HepG2 (cell line): ENCODE measurements at regions not wholly inside any gene's neighbourhood (a gene's known extent, or its start where the extent isn't known, plus 50 kb on each side); places are given as distances from the start of the nearest gene placed in this dataset.

Source experiments
- ATAC-seq: fragments of 200-7000 bp; cut with Tn5 transposase; 3 replicates; pipeline ENCODE4 v1.9.1; 2020; ENCODE audit warnings: mild to moderate bottlenecking, moderate library complexity
- BruUV-seq: library from RNA; stranded (reverse); fragments of 400-500 nt; replicated peaks from 2 replicates; lab custom pipeline; 2021; lab: Mats Ljungman, UMichigan
- CTCF ChIA-PET: fragments of 300-600 bp; formaldehyde crosslinking; extraction: SDS; loops from one replicate; lab custom pipeline; 2021; ENCODE audit warnings: low total read pairs, inconsistent platforms, low intra/inter-chr PET ratio; lab: Yijun Ruan, JAX
- POLR2A ChIA-PET: fragments of 350-600 bp; sonication (Branson Sonifier 250); formaldehyde crosslinking; loops from one replicate; lab custom pipeline; 2020; ENCODE audit warnings: antibody characterized with exemption, inconsistent platforms; lab: Yijun Ruan, JAX
- DNase-seq: peaks from one replicate; pipeline ENCODE4 v3.0.0-alpha.2; 2015; ENCODE audit warnings: low spot score
- FAIRE-seq: peaks from 3 replicates; lab custom pipeline; 2011; peaks lifted over from hg19 to GRCh38; lab: Jason Lieb, UNC
- H2AFZ ChIP-seq: one replicate; pipeline ENCODE4 v1.6.1; 2011; ENCODE audit warnings: low read length, inconsistent platforms
- H3K27ac ChIP-seq: fragments of 300-600 bp; 3 replicates; pipeline ENCODE4 v1.8.0; 2011; ENCODE audit warnings: mixed run types, mild to moderate bottlenecking, mixed read lengths, low read length, inconsistent platforms; ENCODE audit not compliant: insufficient read depth; ENCODE audit errors: extremely low read length
- H3K27me3 ChIP-seq, 2 experiments: fragments of 200-600 bp in 1 of 2; 2 replicates in 1 of 2; 3 replicates in 1 of 2; pipeline versions ENCODE4 v1.6.0 to v1.8.0; 2011; ENCODE audit warnings: low read length in 2 of 2, mild to moderate bottlenecking in 2 of 2, moderate library complexity in 2 of 2, inconsistent platforms in 1 of 2; ENCODE audit not compliant: insufficient read depth in 2 of 2, control insufficient read depth in 1 of 2
- H3K36me3 ChIP-seq, 2 experiments: fragments of 200-600 bp in 1 of 2; replicated peaks in 1 of 2; 2 replicates in 1 of 2; 3 replicates in 1 of 2; pipeline versions ENCODE4 v1.5.1 to v1.8.0; 2011; ENCODE audit warnings: low read length in 2 of 2, inconsistent platforms in 1 of 2; ENCODE audit not compliant: insufficient read depth in 2 of 2, control insufficient read depth in 1 of 2
- H3K4me1 ChIP-seq: 2 replicates; pipeline ENCODE4 v1.5.1; 2012; ENCODE audit warnings: low read length, inconsistent platforms; ENCODE audit not compliant: insufficient read depth
- H3K4me2 ChIP-seq: 2 replicates; pipeline ENCODE4 v1.6.0; 2011; ENCODE audit warnings: low read depth, low read length, inconsistent platforms
- H3K4me3 ChIP-seq, 3 experiments: fragments of 200-600 bp in 1 of 3; sonication (generic), shearing (Covaris generic) in 1 of 3; replicated peaks in 1 of 3; 2 replicates each; pipeline ENCODE4 v1.5.1; 2011 to 2016; ENCODE audit warnings: low read length in 3 of 3, inconsistent platforms in 2 of 3, low read depth in 2 of 3, mild to moderate bottlenecking in 2 of 3, control low read depth in 1 of 3, mixed read lengths in 1 of 3; ENCODE audit not compliant: insufficient read depth in 1 of 3
- H3K79me2 ChIP-seq: one replicate; pipeline ENCODE4 v1.6.1; 2011; ENCODE audit warnings: low read length, inconsistent platforms; ENCODE audit not compliant: insufficient read depth
- H3K9ac ChIP-seq: 2 replicates; pipeline ENCODE4 v1.6.0; 2011; ENCODE audit warnings: mild to moderate bottlenecking, low read depth, low read length, inconsistent platforms; ENCODE audit not compliant: insufficient read depth
- H3K9me3 ChIP-seq: 2 replicates; pipeline ENCODE4 v1.5.1; 2012; ENCODE audit warnings: mild to moderate bottlenecking, low read length
- H4K20me1 ChIP-seq: 2 replicates; pipeline ENCODE4 v1.6.0; 2011; ENCODE audit warnings: inconsistent platforms, mild to moderate bottlenecking, low read length, moderate library complexity; ENCODE audit not compliant: insufficient read depth
- DR1 ChIP-seq: sonication (generic); formaldehyde crosslinking; IDR thresholded peaks from 2 replicates; pipeline ENCODE4 v1.8.0; 2021; ENCODE audit warnings: mild to moderate bottlenecking, missing genetic modification reagents, inconsistent platforms
- ESRRA ChIP-seq: sonication (generic); formaldehyde crosslinking; IDR thresholded peaks from 2 replicates; pipeline ENCODE4 v1.5.1; 2020; ENCODE audit warnings: mild to moderate bottlenecking, low read depth, missing genetic modification reagents
- GABPA ChIP-seq, 2 experiments: IDR thresholded peaks; 2 replicates each; pipeline ENCODE4 v1.6.1; 2011 to 2016; ENCODE audit warnings: low read depth in 2 of 2, low read length in 1 of 2, missing biosample characterization in 1 of 2, missing genetic modification characterization in 1 of 2
- GATAD2A ChIP-seq: IDR thresholded peaks from 2 replicates; pipeline ENCODE4 v1.6.1; 2016
- KLF13 ChIP-seq: sonication (generic); formaldehyde crosslinking; IDR thresholded peaks from 2 replicates; pipeline ENCODE4 v1.4.0; 2020; ENCODE audit warnings: mild to moderate bottlenecking, missing genetic modification reagents
- MTF2 ChIP-seq: sonication (generic); formaldehyde crosslinking; IDR thresholded peaks from 2 replicates; pipeline ENCODE4 v1.5.0; 2020; ENCODE audit warnings: missing genetic modification reagents, borderline replicate concordance
- SATB2 ChIP-seq: sonication (generic); formaldehyde crosslinking; IDR thresholded peaks from 2 replicates; pipeline ENCODE4 v1.5.0; 2020; ENCODE audit warnings: missing genetic modification reagents
- ZKSCAN5 ChIP-seq: sonication (generic); formaldehyde crosslinking; IDR thresholded peaks from 2 replicates; pipeline ENCODE4 v1.5.1; 2020; ENCODE audit warnings: mild to moderate bottlenecking, missing genetic modification reagents
- ZNF160 ChIP-seq: sonication (generic); formaldehyde crosslinking; IDR thresholded peaks from 2 replicates; pipeline ENCODE4 v1.8.0; 2022; ENCODE audit warnings: mild to moderate bottlenecking, inconsistent platforms, missing genetic modification reagents
- ZNF329 ChIP-seq: sonication (generic); formaldehyde crosslinking; IDR thresholded peaks from 2 replicates; pipeline ENCODE4 v1.9.0; 2021; ENCODE audit warnings: low read depth, mild to moderate bottlenecking, missing genetic modification reagents
- ZNF354B ChIP-seq: sonication (generic); formaldehyde crosslinking; IDR thresholded peaks from 2 replicates; pipeline ENCODE4 v1.8.0; 2022; ENCODE audit warnings: mild to moderate bottlenecking, missing genetic modification reagents
- WGBS: methylation state at CpG from one replicate; pipeline ENCODE4 v1.1.6; 2017; ENCODE audit warnings: low lambda C conversion rate; 5-methylcytosine and 5-hydroxymethylcytosine counted together
- in situ Hi-C: cut with HindIII; loops from 2 replicates; pipeline ENCODE4 v1.10.0; 2017; ENCODE audit warnings: low pct_unique_long_range_greater_than_20kb; ENCODE audit not compliant: extremely low pct_ligation_motif_present
- intact Hi-C: fragments of 100-400 bp; cut with micrococcal nuclease; formaldehyde crosslinking; loops from one replicate; pipeline ENCODE4 v1.10.0; 2022; ENCODE audit not compliant: unreplicated experiment
- TF ChIP-seq, protein P1 (sequence below): sonication (generic); formaldehyde crosslinking; IDR thresholded peaks from 2 replicates; pipeline ENCODE4 v1.4.0; 2020; ENCODE audit warnings: missing genetic modification reagents, borderline replicate concordance

DNA sequence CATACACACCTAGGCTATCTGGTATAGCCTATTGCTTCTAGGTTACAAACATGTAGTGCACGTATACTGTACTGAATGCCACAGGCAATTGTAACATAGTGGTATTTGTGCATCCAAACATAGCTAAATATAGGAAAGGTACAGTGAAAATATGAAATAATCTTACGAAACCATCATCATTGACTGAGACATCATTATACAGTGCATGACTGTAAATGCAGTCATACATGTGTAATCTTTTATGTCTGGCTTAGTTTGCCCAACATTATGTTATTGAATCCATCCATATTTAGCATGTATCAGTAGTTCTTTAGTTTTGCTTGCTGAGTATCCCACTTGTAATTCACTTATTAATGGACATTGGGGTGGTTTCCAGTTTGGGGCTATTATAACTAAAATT is 124.9 kb downstream of the CYLD start:
- H3K27me3 ChIP-seq, result no peaks in the 10 kb centered on the region
- CTCF ChIA-PET, result no interaction called here
- no peaks in the 10 kb centered on the region for H3K36me3 ChIP-seq
- no peaks in the 10 kb centered on the region for H4K20me1 ChIP-seq
- POLR2A ChIA-PET, result no interaction called here
- FAIRE-seq, result no peak
- H3K4me2 ChIP-seq, result no peak overlapping the region
- intact Hi-C loops, result no loop called here
- no peaks in the 10 kb centered on the region for H3K79me2 ChIP-seq
- H2AFZ ChIP-seq, result no peak overlapping the region
- H3K4me3 ChIP-seq, result no peak overlapping the region
- in situ Hi-C loops, result no loop called here
- H3K9ac ChIP-seq, result no peak overlapping the region
- BruUV-seq, result no TSS peak
- DNase-seq, result no peak
- H3K4me1 ChIP-seq, result peaks cover 9% of the 10 kb centered on the region
- TF ChIP-seq ZKSCAN5 (CRISPR knock-in tag) (no peak), ZNF329 (CRISPR knock-in tag) (no peak), KLF13 (no peak), MTF2 (no peak)
- no peaks in the 10 kb centered on the region for H3K9me3 ChIP-seq
- WGBS, result 45% methylated on average over 2 of the region's 2 CpGs
- ATAC-seq, result no peak
- no peak overlapping the region for H3K27ac ChIP-seq

DNA sequence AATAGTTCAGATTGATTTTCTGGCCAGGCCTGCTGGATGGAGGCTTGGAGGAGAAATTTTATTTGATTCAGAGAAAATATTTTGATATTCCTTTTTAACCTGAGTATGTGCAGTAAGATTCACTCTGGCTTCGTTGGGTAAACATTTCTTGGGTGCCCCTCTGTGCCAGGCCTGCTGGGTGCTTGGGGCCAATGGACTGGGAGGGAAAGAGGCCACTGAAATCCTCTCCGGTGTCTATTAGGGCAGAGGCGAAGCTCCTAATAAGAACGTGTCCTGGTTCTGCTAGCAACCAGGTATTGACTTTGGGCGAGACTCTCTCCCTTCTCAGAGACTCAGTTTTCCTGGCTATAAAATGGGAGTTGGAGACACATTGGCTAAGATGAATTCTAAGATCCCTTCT is 122.5 kb downstream of the CYLD start:
- no TSS peak for BruUV-seq
- FAIRE-seq (no peak), DNase-seq (no peak), ATAC-seq (no peak)
- in situ Hi-C loops, result no loop called here
- Histone ChIP-seq H2AFZ (no peak overlapping the region), H3K36me3 (no peaks in the 10 kb centered on the region), H3K4me3 (no peak overlapping the region), H3K9ac (no peak overlapping the region), H3K9me3 (no peaks in the 10 kb centered on the region), H3K4me1 (peaks cover 33% of the 10 kb centered on the region), H3K27ac (no peak overlapping the region), H4K20me1 (no peaks in the 10 kb centered on the region), H3K4me2 (no peak overlapping the region), H3K79me2 (no peaks in the 10 kb centered on the region), H3K27me3 (no peaks in the 10 kb centered on the region)
- 46% methylated on average over 5 of the region's 5 CpGs for WGBS
- TF ChIP-seq ESRRA (CRISPR knock-in tag) (no peak), ZNF160 (CRISPR knock-in tag) (no peak), ZNF354B (CRISPR knock-in tag) (no peak), DR1 (no peak), GABPA (IDR thresholded peaks at IDR 0.05; ENCODE audit: low read depth, low read length) (no peak), GABPA (CRISPR knock-in tag; IDR thresholded peaks at IDR 0.05; ENCODE audit: low read depth) (no peak), GATAD2A (no peak), SATB2 (CRISPR knock-in tag) (no peak)
- TF ChIP-seq, protein P1, sequence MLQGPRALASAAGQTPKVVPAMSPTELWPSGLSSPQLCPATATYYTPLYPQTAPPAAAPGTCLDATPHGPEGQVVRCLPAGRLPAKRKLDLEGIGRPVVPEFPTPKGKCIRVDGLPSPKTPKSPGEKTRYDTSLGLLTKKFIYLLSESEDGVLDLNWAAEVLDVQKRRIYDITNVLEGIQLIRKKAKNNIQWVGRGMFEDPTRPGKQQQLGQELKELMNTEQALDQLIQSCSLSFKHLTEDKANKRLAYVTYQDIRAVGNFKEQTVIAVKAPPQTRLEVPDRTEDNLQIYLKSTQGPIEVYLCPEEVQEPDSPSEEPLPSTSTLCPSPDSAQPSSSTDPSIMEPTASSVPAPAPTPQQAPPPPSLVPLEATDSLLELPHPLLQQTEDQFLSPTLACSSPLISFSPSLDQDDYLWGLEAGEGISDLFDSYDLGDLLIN (CRISPR knock-in tag), result no peak
- ChIA-PET POLR2A (no interaction called here), CTCF (no interaction called here)
- intact Hi-C loops, result loop anchor here (5.0 kb wide), 1 partner anchor 288 kb away; the partner anchor contains the start of gene SALL1
